ENCODE measurements at regions not wholly inside any gene's neighbourhood (a gene's known extent, or its start where the extent isn't known, plus 50 kb on each side); places are given as distances from the start of the nearest gene placed in this dataset.

GRCh38 chr9:111237447-111237846, 92.6 kb downstream of the OR2K2 start:
- H3K27me3 Mint-ChIP-seq (ENCODE audit: low read depth) = no peaks in the 10 kb centered on the region
- H3K4me1 Mint-ChIP-seq = peaks cover 41% of the 10 kb centered on the region
- peak overlapping the region; percentile 55 to 69 (median 64) for H3K27ac Mint-ChIP-seq
- no peaks in the 10 kb centered on the region for H3K36me3 Mint-ChIP-seq (ENCODE audit: low read depth)
- no peak overlapping the region for H3K4me3 Mint-ChIP-seq
- H3K9me3 Mint-ChIP-seq = no peaks in the 10 kb centered on the region
- no peak for TF ChIP-seq CTCF (IDR thresholded peaks at IDR 0.05; ENCODE audit: unreplicated experiment in 3 of 3)

DNA sequence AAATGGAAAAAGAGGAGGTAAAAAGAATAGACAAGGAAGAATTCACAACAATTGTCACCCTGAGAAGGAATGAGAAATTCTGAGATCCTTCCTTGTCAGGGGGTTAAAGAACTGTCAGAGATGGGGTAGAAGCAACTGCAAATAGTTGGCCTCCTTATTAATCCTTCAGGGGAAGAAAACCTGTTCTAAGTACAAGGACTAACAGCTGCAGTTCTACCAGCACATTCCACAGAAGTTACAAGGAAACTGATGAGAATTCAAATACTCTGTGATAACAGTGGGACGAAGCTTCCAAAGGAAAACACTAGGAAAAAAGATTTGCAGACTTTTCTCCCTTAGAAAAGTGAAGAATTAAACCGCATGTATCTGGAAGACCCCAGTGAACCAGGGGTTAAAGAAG, 93.7 kb downstream of the OR2K2 start:
- no peaks in the 10 kb centered on the region for H3K9me3 Mint-ChIP-seq
- peaks cover 43% of the 10 kb centered on the region for H3K4me1 Mint-ChIP-seq
- H3K36me3 Mint-ChIP-seq (ENCODE audit: low read depth) = no peaks in the 10 kb centered on the region
- peak overlapping the region; percentile 71 to 81 (median 71) for H3K27ac Mint-ChIP-seq
- no peaks in the 10 kb centered on the region for H3K27me3 Mint-ChIP-seq (ENCODE audit: low read depth)
- no peak for TF ChIP-seq CTCF (IDR thresholded peaks at IDR 0.05; ENCODE audit: unreplicated experiment in 3 of 3)
- H3K4me3 Mint-ChIP-seq = peak overlapping the region in 1 of 3 experiments; percentile 37

GRCh38 chr9:111233963-111234362, 96.1 kb downstream of the OR2K2 start:
- no peaks in the 10 kb centered on the region for H3K27me3 Mint-ChIP-seq (ENCODE audit: low read depth)
- H3K36me3 Mint-ChIP-seq (ENCODE audit: low read depth) = no peaks in the 10 kb centered on the region
- H3K27ac Mint-ChIP-seq = peak overlapping the region; percentile 34 to 64 (median 46)
- no peaks in the 10 kb centered on the region for H3K9me3 Mint-ChIP-seq
- H3K4me1 Mint-ChIP-seq = peaks cover 43% of the 10 kb centered on the region
- H3K4me3 Mint-ChIP-seq = peak overlapping the region in 1 of 3 experiments; percentile 19
- no peak for TF ChIP-seq CTCF (IDR thresholded peaks at IDR 0.05; ENCODE audit: unreplicated experiment in 3 of 3)

DNA sequence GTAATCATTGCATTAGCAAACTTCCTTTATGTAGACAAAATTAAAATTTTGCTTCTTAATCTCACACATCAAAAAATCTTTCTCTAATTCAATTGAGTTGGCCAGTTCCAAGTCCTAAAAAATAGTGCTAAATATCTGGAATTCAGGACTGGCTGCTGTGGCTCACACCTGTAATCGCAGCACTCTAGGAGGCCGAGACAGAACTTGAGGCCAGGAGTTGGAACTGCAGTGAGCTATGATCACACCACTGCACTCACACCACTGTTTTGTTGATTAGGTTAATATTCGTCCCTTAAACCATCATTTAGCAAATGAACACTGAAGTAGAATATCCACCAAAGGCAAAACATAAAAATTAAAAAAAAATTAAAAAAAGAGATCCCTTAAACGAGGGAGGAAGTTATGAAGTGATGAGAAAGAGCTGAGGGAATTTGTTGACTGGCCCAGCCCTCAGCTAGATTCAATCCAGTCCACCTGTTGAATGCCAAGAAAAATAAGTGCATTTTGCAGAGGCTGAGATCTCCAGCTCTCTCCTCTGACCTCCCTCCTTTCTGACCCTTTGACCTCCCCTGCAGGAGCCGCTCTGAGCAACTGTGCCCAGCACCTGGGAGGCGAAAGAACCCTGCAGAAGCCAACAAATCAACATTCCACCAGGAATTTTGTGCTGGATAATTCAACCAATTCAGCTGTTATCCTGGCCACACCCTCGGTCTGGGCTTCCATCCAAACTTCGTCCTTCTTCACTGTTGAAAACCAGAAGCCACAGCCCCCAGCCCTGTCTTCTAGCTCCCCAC, 96.8 kb downstream of the OR2K2 start:
- no peaks in the 10 kb centered on the region for H3K9me3 Mint-ChIP-seq
- peak overlapping the region in 2 of 3 experiments; percentile 19 to 42 for H3K4me3 Mint-ChIP-seq
- peaks cover 43% of the 10 kb centered on the region for H3K4me1 Mint-ChIP-seq
- H3K27me3 Mint-ChIP-seq (ENCODE audit: low read depth) = no peaks in the 10 kb centered on the region
- H3K27ac Mint-ChIP-seq = peak overlapping the region; percentile 34 to 64 (median 46)
- no peaks in the 10 kb centered on the region for H3K36me3 Mint-ChIP-seq (ENCODE audit: low read depth)
- no peak for TF ChIP-seq CTCF (IDR thresholded peaks at IDR 0.05; ENCODE audit: unreplicated experiment in 3 of 3)

DNA sequence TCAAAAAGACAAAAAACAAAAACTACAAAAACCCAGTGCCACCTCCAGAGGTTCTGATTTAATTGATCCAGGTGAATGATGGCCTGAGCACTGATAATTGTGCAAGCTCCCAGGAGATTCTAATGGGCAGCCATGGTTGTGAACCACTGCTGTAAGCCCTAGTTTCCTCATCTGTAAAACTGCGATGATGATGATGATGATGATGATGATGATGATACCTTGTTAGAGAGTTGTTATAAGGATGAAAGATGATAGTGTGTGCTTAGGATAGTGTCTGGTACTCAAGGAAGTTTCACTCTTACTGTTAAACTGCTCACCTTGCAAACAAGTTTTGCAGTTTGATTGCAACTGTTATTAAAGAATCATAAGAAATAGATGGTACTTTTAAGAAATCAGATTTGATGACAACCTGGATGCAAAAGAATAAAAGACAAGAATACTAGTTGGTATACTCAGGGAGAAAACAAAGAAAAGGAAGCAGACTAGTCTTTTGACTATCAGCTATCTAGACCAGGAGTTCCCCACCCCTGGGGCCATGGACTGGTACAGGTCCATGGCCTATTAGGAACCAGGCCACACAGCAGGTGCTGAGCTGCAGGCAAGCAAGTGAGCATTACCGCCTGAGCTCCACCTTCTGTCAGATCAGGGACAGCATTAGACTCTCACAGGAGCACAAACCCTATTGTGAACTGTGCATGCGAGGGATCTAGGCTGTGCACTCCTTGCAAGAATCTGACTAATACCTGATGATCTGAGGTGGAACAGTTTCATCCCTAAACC, 98.0 kb downstream of the OR2K2 start:
- Mint-ChIP-seq H3K9me3 (no peaks in the 10 kb centered on the region), H3K36me3 (ENCODE audit: low read depth) (no peaks in the 10 kb centered on the region), H3K27ac (peak overlapping the region in 1 of 3 experiments; percentile 46), H3K27me3 (ENCODE audit: low read depth) (no peaks in the 10 kb centered on the region), H3K4me1 (peaks cover 38% of the 10 kb centered on the region), H3K4me3 (no peak overlapping the region)
- no peak for TF ChIP-seq CTCF (IDR thresholded peaks at IDR 0.05; ENCODE audit: unreplicated experiment in 3 of 3)
